Fibroblast of the aortic adventitia (primary cell): ENCODE measurements at regions not wholly inside any gene's neighbourhood (a gene's known extent, or its start where the extent isn't known, plus 50 kb on each side); places are given as distances from the start of the nearest gene placed in this dataset.

ENCODE experiments used
- DNase-seq: peaks from one replicate; pipeline ENCODE4 v3.0.0-alpha.2; 2010; ENCODE audit warnings: low read depth
- H3K4me3 ChIP-seq: 2 replicates; pipeline ENCODE4 v1.5.1; 2011; ENCODE audit warnings: low read depth, mild to moderate bottlenecking, control low read depth, low read length, moderate library complexity
- CTCF ChIP-seq: IDR thresholded peaks from 2 replicates; pipeline ENCODE4 v1.5.1; 2011; ENCODE audit warnings: mild to moderate bottlenecking, low read length, control low read depth, inconsistent platforms; ENCODE audit not compliant: insufficient read depth

- TF ChIP-seq CTCF = no peak
- no peak for DNase-seq
- no peak overlapping the region for H3K4me3 ChIP-seq
These were observed 106.9 kb downstream of the KDR start for GRCh38 chr4:55018521-55018920.

DNA sequence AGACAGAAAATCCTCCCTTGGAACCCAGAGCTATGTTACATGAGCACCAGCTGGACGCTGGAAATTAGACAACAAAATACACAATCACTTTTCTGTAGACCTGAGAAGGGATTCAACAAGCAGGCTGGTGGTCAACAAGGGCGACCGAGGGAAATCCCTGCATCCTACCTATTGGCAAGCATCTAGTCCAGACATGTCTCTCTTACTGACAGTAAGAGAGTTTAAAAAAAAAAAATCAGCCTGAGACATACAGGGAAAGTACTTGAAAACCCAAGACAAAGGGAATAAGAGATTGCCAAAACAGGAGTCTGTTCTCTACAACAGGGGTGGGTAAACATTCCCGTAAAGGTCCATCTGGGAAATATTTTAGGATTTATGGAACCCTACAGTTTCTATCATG lies 108.0 kb downstream of the KDR start:
- DNase-seq = no peak
- TF ChIP-seq CTCF = no peak
- H3K4me3 ChIP-seq = no peak overlapping the region

DNA sequence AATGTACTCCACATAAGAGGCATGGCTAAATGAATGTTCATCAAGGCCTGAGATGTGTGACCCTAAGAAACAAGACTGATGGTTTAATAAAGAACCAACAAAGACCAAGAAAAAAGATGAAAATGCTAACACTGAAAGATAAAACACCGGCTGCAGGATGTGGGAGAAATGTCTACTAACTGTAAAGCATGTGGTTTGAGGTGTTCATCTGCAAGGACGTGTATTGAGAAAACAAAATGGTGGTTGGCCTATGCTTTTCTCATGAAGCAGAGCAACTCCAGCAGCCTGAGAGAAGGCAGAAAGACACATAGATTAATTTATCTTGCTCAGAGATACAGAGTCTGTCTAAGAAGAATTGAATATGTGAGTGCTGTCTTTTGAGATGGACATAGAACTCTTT lies 109.3 kb downstream of the KDR start:
- no peak for TF ChIP-seq CTCF
- no peak overlapping the region for H3K4me3 ChIP-seq
- no peak for DNase-seq

- DNase-seq = no peak
- no peak overlapping the region for H3K4me3 ChIP-seq
- no peak for TF ChIP-seq CTCF
These were observed 110.5 kb downstream of the KDR start for GRCh38 chr4:55014876-55015275.

GRCh38 chr4:55013431-55013955 lies 111.9 kb downstream of the KDR start:
- no peak for DNase-seq
- no peak for TF ChIP-seq CTCF
- H3K4me3 ChIP-seq = no peak overlapping the region

DNA sequence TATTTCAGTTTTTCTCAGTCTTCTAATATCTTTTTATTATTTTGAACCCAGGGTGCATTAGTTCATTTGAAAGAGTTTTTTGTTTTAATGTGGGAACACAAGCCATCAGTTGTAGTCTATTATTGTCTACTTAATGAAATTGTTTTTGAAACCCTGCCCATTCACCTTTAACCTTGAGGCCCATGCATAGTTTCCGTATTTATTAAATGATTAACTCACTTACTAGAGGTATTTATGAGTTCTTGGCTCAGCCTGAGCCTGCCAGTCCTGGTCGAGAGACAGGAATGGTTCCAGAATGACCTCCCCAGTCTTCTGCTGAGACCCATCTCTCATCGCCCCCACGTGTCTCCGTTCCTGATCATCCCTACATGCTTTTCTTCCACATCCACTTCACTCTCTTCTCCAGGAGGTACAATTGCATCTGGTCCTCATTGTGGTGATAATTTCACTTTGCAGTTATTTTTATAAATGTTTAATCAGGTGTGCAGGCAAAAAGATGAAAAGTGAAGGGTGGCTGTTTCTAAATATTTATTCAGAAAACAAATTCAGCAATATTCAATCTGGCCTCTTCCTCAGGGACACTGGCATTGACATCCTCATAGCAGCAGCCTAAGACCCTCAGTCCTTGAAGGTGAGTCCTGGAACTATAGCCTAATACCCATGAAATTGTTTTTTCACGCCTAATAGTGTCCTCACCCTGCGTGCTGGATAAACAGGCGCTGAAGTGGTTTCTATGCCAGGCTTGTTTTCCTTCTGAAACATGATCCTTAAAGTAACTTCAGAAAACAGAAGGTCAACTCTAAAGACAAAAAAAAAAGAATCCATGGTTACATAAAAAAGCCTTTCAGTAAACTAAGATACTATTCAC lies 112.8 kb downstream of the KDR start:
- no peak for DNase-seq
- no peak overlapping the region for H3K4me3 ChIP-seq
- no peak for TF ChIP-seq CTCF
